Activated CD4-positive, alpha-beta T cell treated with anti-CD3 and anti-CD28 coated beads for 4 hours (primary cell): ENCODE measurements at regions not wholly inside any gene's neighbourhood (a gene's known extent, or its start where the extent isn't known, plus 50 kb on each side); places are given as distances from the start of the nearest gene placed in this dataset.

ENCODE experiments used
- DNase-seq, 2 donors: peaks; one replicate each; pipeline ENCODE4 v3.0.0-alpha.2; 2020

DNA sequence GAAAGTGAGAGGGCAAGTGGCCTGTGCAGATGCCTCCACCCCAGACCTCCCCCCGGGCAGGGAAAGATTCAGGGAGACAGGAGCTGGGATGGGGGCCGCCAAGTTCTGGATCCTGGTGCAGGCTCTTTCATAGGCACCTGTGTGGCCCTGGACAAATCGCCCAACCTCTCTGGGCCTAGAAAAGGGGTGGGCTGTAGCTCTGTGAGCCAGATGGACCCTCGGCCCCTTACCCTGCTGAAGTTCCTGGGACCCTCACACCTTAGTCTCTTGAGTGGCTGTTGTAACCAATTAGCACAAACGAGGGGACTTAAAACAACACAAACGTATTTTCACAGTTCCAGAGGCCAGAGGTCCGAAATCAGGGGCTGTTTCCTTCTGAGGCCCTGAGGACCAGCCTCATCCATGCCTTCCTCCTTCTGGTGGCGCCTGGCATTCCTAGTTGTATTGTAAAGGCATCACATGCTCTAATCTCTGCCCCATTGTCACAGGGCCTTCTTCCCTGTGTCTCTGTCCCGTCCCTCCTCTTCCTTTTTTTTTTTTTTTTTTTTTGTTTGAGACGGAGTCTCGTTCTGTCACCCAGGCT lies 352.6 kb downstream of the SEC14L1 start:
- DNase-seq: no peak

DNA sequence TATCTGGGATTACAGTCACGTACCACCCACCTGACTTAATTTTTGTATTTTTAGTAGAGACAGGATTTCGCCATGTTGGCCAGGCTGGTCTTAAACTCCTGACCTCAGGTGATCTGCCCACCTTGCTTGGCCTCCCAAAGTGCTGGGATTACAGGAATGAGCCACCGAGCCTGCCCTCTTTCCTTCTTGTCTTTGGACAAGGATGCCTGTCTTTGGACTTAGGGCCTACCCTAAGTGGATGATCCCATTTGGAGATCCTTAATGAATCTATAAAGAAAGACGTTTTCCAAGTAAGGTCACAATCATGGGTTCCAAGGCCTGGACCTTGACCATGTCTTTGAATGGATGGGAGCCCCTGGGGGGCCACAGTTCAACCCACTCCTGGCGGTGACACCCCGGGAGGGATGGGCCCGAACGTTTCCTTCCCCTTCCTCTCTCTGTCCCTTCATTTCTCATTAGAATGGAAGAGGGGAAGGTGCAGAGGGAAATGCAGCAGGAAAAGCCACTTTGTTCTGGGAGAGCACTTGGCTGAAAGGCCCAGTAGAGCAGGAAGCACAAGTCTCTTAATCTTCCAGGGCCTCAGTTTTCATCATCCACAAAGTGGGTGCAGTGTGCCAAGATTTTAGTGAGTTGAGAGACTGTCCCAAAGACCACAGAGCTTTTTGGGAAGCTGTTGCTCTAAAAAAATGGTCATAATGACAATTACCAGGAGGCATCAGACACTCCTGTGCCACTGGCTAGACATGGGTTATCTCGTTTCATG lies 353.3 kb downstream of the SEC14L1 start:
- no peak for DNase-seq

DNA sequence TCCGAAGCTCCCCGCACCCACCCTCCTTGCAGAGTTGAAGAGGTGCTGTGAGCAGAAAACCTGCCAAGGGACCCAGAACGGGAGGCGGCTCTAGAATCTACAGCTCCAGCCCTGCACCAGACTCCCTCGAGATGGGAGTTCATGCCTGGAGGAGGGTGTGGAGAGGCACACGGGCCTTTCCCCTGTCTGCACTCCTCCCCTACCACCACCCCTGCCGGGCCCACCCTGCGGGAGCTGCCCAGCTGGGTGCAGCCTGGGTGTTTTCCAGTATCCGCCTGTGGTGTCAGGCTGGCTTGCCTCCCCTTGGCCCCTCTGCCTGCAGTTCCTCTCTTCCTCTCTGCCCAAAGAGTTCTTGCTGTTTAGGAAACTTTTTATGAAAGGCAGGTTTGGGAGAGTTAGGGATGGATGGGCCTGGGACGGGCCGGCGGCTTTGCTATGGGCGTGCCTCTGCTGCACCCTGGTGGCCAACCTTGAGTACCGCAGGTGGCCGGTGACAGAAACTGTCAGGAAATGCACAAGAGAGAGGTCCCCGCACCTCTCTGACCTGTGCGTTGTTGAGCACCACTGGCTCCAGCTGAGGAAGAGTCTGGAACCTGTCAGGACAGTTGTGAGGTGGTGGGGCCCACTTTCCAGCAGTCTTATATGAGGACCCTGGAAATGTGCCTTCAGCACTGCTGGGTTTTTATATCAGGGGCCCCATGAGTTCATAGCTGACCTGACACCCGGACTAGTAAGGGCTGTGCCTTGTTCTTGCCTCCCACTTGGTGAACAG lies 354.1 kb downstream of the SEC14L1 start:
- peak; percentile 74 to 80 for DNase-seq

DNA sequence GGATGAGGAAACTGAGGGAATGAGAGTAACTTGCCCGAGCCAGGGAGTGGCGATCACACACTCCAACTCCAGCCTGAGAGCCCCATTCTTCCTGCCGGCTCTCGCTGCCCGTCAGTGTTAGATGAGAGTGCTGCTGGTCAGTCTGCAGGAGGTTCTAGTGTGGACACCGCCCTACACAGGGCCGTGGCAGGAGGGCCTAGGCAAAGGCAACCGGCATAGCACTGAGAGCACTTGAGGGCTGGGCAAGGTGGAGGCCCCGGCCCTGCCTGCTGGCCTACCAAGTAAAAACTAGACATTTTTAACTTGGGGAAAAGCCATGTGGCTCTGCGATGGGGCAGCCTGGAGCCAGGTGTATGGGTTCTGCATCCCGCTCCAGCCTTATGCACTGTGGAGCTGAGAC lies 354.8 kb downstream of the SEC14L1 start:
- no peak for DNase-seq

DNA sequence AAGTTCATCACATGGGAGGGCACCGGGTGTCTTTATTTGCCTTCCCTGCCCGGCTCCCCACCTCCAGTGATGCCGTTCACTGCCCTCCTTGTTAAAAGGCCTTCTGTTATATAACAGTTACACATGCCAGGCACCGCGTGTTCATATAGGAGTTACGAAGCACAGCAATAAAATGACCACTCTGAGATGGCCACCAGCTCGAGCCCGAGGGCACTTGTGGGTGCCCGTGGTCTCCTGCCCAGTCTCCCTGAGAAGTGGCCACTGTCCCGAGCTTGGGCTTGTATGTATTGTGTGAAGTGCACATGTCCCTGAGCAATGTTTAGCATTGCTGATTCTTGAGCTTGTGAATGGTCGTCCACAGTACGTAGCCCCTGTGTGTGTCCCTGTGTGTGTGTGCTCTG lies 355.6 kb downstream of the SEC14L1 start:
- no peak for DNase-seq

DNA sequence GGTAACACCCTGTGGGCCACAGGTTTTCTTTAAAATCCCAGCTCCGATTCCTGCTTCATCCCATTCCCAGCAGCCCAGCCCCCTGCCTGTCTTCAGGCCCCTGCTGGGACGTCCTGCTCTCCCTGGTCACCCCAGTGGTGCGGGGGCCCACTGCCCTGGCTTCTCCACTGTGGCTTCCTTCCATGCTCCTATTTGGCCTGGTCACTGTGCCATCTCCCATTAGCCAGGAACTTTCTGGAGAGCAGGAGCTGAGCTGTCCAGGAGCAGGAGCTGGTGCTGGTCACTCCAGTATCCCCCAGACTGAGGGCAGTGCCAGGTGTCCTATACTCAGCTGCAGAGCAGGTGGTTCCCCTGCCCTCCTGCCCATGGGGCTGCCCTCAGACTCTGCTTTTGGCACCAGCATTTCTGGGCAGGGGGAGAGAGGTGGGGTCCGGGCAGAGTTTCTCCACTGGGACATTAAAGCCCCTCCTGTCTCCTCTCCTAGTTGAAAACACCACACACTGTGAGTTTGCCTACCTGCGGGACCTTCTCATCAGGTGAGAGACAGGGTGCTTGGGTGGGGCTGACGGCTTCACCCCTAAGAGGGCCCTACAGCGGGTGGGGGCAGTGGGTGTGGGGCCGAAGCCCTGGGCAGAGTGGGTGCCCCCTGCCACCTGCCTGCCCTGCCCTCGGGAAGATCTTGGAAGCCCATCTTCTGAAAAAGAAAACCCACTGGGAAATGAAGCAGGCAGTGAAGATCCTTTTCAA lies 356.2 kb downstream of the SEC14L1 start:
- no peak for DNase-seq

DNA sequence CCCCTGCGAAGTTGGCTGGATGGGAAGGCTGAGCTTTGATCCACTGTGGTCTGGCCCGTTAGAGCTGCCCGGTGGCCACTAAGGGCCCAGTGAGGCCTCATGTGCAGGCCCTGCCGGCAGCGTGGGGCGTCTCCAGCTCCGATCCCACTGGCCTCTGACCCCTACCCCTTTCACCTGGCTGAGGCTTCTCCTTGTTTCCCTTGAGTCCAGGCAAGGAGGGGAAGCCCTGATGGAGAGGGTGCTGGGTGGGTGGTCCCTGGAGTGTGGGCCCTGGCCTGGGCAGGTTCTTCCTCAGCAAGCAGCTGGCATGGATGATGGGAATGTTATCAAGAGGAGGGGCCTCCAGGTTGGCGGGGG lies 356.8 kb downstream of the SEC14L1 start:
- no peak for DNase-seq

DNA sequence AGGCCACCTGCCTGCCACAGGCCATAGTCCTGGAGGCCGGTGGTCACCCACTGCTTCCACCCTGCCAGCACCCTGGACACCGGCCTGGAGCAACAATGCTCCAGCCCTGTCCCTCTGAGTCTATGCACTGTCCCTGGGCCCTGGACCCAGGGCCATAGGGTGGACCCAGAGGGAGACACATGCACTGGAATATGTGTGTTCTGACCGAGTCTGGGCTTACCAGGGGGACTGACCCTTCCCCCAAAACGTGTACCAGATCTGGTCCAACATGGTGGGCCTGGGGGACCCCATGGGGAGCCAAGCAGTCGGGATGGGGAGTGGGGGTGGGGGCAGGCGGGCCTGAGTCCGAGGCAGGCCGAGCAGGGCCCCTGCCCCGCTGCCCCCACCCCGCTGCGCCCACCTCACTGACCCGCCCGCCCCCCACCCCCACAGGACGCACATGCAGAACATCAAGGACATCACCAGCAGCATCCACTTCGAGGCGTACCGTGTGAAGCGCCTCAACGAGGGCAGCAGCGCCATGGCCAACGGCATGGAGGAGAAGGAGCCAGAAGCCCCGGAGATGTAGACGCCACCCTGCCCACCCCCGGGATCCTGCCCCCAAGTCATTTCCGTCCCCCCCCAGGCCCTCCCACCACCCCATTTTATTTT lies 357.4 kb downstream of the SEC14L1 start:
- DNase-seq: no peak

DNA sequence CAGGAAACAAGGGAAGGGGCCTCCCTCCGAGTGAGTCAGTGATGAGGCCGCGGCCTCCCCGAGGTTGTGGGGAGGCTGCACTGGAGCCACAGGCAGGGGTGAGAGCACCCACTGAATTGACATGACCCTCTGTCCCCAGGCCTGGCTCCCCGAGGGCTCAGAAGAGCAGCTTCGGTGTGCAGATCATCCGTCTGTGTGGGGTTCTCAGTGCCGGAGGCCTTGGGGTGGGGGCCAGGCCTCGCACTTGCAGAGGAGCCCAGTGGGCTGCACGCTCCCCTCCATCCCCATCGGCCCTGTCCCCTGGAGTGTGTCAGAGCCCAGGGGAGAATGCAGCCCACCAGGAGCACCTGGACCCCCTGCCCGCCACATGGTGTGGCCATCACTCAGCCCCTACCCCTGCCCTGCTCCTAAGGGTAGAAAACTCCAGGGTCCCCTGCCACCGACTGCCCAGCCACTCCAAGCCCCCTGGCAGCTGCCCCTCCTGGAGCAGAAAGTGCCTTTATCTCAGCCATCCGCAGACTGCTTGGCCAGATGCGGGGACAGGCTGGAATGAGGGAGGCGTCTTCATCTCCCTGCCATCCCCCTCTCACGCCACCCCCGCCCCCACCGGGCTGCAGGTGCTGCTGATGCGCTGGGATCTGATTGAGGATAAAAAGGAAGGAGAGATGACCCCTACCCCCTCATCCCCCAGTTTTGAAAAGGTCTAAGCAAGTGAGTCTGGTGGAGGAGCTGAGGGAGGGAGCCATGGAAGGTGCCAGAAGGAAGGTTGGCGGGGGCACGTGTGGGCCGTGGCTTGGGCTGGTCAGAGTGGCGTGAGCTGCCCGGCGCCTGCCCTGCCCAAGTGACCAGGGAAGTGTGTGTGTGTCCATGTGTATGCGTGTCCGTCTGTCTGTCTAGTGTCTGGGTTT lies 358.3 kb downstream of the SEC14L1 start:
- no peak for DNase-seq

DNA sequence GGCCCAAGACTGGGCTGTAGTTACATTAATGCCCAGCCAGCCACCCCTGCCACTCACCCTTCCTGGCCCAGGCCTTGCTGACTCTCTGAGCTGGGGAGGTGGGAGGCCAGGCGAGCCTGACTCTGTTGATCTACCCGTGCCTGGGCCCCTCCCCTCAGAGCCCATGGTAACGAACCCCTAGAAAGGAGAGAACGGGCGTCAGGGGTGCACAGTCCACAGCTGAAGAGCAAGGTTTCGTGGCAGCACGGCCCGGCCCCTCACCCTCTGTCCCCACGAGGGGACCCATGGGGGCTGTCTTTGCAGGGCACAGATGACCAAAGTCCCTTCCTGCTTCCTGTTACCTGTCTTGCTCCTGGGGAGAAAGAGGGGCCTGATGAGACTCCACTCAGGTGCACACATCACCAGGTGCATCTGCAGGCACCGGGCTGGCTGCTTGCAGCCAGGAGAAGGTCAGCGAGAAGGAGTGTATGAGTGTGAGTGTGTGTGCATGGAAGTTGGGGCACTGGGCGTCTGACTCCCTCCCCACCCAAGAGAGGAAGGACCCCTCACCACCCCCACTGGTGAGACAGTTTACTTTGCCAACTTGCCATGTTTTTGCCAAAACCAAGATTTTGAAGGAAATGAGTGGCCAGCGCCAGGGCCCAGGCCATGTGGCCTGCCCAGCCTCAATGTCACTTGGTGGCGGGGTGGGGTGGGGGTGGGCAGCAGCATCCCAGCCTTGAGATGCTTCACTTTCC lies 359.1 kb downstream of the SEC14L1 start:
- no peak for DNase-seq

DNA sequence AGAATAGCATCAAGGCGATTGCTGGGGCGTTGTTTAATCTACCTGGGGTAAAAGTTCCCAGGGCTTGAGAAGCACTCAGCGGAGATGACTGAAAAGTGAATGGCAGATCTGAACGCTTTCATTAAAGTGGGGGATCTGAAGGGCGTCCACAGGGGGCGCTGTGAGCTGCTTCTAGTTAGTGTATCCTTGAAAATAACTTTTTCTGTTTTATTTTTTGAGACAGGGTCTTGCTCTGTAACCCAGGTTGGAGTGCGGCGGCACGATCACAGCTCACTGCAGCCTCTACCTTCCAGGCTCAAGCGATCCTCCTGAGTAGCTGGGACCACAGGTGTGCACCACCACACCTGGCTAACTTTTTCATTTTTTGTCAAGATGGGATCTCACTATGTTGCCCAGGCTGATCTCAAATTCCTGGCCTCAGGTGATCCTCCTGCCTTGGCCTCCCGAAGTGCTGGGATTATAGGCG lies 360.4 kb downstream of the SEC14L1 start:
- no peak for DNase-seq

DNA sequence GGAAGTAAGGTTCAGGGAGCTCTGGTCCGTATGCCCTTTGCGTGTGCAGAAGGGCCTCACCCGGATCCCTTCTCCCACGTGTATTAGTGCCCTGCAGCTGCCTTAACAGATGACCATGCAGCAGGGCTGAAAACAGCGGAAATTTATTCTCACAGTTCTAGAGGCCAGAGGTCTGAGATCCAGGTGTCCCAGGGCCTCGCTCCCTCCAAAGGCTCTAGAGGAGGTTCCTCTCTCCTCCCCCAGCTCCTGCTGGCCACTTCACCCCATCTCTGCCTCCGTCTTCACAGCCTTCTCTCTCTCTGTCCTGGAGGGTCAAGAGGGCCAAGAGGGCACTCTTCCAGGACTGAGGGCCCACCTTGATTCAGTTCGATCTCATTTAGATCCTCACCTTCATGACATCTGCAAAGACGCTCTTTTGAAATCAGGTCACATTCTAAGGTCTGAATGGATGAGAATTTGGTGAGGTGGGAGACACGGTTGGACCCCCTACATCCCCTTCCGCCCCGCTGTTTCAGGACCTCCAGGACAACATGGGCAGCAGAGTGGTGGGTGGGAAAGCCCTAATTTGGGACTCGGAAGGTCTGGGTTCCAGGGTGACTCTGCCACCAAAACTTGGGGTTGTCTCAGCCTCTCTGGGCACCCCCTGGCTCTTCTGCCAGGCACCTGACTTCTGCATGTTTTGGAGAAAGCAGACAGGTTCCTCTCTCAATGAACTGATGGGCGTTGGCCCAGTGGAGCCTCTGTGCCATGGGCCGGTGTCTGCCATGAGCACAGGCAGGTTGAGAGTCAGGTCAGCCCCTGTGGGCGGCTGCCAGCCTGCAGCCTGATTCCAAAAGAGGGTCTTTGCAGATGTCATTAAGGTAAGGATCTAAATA lies 361.2 kb downstream of the SEC14L1 start:
- DNase-seq: no peak

DNA sequence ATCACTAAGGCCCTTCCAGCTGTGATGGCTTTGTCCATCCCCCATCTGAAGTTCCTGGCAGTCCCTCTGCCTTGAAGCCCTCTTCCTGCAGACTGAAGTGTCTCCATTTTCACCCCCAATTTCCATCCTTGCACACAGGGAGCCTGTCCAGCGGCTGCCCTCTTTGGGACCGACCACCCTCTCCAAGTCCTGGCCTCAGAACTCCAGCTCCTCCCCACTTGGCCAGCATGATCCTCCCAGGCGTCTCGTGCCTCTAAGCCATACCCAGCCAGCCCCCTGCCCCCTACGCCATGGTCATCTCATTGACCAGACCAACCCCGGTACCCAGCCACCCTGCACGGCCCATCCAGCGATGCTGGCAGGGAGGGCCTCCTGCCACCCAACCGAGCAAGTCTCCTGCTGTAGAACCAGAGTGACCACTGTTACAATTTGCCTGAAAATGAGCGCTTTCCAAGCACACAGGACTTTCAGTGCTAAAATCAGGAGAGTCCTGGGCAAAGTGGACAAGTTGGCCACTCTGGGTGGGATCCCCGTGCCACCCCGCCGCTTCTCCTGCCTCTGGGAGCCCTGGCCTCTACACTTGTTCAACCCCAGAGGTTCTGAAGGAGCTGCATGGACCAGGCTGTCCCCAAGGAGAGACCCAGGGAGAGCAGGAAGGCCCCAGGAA lies 362.0 kb downstream of the SEC14L1 start:
- DNase-seq: no peak

DNA sequence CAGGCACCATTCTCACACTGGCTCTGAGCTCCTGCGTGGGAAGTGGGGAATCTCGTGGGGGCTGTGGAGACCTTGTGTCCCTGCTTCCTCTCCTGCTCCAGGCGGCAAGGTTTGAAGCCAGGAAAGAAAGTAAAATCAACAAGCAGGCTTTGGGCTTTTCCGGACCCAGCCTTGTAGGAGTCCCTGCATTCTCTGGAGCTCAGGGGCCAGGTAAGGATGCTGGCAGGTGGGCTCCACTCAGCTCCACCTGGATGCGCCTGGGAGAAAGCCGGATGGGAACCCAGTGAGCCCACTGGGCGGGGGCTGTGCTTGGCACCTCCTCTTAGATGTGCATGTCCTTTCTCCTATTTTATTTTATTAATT lies 362.5 kb downstream of the SEC14L1 start:
- DNase-seq: no peak

DNA sequence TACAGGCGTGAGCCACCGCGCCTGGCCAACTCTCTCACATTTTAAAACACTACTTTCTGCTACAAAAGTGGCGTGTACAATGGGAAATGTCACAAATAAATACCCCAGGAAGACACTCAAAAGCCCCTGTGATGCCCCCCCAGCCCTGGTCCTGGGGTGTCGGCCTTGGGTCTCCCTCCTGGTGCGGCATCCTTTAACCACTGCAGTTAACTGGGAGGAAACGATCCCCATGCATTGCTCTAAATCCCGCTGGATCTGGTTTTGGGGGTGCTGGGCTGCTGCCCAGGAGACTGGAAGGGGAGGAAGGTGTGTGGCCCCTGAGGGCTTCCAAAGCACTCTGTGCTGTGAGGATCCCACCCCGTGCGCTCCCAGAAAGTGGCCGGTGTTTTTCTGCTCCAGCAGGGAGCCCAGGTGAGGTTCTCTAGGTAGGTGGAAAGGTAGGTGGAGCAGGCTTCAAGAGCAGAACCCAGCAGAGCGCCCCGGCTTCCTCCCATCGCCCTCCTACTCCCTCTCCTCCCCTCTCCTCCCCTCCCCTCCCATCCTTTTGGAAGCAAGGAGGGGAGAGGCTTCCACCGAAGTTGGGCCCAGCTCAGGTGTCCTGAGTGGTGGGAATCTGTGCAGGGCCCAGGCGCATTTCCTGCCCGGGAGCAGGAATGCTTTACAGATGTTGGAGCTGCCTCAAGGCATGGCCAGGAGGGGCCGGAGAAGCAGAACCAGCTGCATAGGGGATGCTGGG lies 363.3 kb downstream of the SEC14L1 start:
- no peak for DNase-seq

DNA sequence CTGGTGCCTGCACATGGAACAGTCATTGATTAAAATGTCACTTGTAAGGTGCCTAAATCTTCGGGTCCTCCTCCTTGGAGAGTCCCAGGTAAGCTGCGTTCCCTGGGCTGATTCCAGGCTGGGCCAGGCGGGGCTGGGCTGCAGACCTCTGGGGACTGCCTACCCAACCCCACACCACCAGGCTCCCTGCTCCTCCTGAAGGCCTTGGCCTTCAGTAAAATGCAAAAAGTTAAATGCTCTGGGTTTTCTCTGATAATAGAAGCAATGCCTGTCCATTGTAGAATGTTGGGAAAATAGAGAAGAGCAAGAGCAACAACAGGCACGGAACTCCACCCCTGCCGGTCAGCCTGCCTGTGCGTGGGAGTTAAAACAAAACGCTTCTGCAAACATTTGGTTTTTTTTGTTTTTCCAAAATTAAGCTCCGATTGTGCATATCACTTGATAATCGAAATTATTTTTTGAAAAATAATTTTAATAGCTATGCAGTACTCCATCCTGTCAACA lies 363.9 kb downstream of the SEC14L1 start:
- no peak for DNase-seq

DNA sequence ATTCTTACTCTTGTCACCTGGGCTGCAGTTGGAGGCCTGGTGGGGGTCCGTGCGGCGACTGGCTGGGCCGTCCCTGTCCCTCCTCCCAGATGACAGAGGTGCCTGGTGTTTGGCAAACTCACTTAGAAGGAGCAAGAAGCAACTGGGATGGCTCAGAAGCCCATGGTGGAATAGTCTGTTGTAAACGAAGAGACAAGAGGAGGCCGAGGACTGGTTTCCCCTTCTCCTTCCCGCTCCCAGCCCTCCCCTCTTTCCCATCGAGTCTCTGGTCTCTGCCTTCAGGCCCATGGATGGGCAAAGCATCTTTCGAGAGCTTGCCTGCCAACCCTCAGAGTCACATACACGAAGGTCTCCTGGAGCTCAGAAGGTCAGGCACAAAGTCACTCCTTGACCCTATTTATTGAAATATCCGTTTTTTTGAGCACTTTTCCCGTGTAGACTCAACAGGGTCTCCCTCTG lies 364.4 kb downstream of the SEC14L1 start:
- no peak for DNase-seq

DNA sequence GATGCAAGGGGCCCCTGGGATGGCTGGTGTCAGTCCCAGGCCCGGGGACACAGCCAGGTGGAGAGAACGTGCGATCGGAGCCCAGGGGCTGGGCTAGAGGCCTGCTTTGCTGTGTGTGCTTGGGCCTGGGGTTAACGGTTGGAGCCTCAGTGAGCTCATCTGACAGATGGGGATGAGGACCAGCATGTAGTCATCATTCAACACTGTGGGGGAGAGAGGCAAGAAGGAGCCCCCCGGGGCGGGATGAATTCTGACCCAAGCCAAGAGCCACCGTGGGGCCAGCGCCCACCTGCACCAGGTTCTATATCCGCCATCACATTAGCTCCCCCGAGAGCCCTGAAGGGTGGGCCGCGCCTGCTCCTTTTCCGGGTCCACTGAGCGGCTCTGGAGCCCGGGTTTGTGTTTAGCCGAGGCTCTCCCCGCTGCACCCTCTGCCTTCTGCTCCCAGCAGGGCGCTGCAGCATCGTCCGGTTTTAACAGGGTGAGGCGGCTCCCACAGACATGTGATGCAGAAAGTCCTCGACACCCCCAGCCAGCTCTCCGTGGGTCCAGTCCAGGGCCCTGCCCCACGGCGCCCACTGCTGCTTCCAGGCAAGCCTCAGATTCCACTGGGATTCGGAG lies 365.7 kb downstream of the SEC14L1 start:
- DNase-seq: no peak
